ENCODE measurements at regions not wholly inside any gene's neighbourhood (a gene's known extent, or its start where the extent isn't known, plus 50 kb on each side); places are given as distances from the start of the nearest gene placed in this dataset.

DNA sequence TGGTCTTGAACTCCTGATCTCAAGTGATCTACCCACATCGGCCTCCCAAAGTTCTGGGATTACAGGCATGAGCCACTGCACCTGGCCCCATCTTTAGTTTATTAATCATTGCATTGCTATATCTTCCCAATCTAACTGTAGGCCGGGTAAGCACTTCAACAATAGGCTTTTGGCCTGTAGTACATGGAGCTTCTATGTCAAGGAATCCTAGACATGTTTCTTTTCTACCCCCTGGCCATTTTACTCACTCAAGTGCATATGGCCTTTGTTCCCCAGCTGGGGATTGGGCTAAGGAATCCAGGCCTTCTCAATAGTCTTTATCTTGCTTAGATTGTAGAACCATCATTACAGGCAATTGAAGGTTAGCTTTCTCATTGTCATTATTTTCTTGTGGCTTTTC lies 122.3 kb upstream of the MBNL1 start:
- ChIA-PET POLR2A (no interaction called here), CTCF (no interaction called here)
- ATAC-seq (no peak), DNase-seq (ENCODE audit: low read depth, low spot score) (no peak)
- in situ Hi-C loops (cut with HindIII; ENCODE audit: low pct_unique_long_range_greater_than_20kb, low sequenced_read_pairs), result no loop called here
- TF ChIP-seq TCF7L2 (IDR thresholded peaks at IDR 0.05; ENCODE audit: low read depth, low read length), result no peak
- TF ChIP-seq POLR2AphosphoS5 (IDR thresholded peaks at IDR 0.05; ENCODE audit: low read depth, low read length), result no peak
- TF ChIP-seq SIN3A (IDR thresholded peaks at IDR 0.05; ENCODE audit: borderline replicate concordance, insufficient read depth, low read depth, low read length), result no peak
- no peak for TF ChIP-seq CTCF (IDR thresholded peaks at IDR 0.05)
- TF ChIP-seq, protein P1, sequence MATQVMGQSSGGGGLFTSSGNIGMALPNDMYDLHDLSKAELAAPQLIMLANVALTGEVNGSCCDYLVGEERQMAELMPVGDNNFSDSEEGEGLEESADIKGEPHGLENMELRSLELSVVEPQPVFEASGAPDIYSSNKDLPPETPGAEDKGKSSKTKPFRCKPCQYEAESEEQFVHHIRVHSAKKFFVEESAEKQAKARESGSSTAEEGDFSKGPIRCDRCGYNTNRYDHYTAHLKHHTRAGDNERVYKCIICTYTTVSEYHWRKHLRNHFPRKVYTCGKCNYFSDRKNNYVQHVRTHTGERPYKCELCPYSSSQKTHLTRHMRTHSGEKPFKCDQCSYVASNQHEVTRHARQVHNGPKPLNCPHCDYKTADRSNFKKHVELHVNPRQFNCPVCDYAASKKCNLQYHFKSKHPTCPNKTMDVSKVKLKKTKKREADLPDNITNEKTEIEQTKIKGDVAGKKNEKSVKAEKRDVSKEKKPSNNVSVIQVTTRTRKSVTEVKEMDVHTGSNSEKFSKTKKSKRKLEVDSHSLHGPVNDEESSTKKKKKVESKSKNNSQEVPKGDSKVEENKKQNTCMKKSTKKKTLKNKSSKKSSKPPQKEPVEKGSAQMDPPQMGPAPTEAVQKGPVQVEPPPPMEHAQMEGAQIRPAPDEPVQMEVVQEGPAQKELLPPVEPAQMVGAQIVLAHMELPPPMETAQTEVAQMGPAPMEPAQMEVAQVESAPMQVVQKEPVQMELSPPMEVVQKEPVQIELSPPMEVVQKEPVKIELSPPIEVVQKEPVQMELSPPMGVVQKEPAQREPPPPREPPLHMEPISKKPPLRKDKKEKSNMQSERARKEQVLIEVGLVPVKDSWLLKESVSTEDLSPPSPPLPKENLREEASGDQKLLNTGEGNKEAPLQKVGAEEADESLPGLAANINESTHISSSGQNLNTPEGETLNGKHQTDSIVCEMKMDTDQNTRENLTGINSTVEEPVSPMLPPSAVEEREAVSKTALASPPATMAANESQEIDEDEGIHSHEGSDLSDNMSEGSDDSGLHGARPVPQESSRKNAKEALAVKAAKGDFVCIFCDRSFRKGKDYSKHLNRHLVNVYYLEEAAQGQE (IDR thresholded peaks at IDR 0.05; ENCODE audit: insufficient read depth in 1 of 2, low read depth in 2 of 2, low read length in 1 of 2), result no peak
- Histone ChIP-seq H3K9me3 (ENCODE audit: control insufficient read depth, insufficient read depth, low read depth, low read length) (no peaks in the 10 kb centered on the region), H3K36me3 (ENCODE audit: control insufficient read depth, insufficient read depth, low read length) (no peaks in the 10 kb centered on the region), H3K27ac (ENCODE audit: low read length) (no peak overlapping the region), H3K4me1 (ENCODE audit: control insufficient read depth, insufficient read depth, low read length) (no peaks in the 10 kb centered on the region), H3K27me3 (ENCODE audit: control insufficient read depth, insufficient read depth, low read length) (no peaks in the 10 kb centered on the region), H3K4me3 (ENCODE audit: low read depth in 2 of 2, low read length in 2 of 2) (no peak overlapping the region)
- no TSS peak for BruUV-seq (replicated peaks)
- intact Hi-C loops (cut with micrococcal nuclease; ENCODE audit: unreplicated experiment), result no loop called here

DNA sequence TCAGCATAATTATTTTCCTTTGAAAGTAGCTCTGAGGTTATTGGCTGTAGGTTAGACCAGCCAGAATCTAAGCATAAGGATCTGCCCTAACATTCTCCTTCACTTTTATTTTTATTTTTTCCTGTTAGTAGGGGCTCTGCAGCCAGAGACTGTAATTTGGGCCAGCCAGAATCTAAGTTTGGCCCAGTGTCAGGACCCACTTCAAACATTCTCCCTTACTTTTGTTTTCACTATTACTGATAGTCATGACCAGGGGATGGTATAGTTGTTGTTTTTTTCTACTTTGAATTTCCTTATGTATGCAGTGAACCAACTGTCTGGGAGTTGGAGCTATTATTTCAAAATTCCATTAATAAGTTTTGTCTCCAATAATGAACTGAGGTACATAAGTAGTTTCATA lies 121.0 kb upstream of the MBNL1 start:
- no peaks in the 10 kb centered on the region for H3K36me3 ChIP-seq (ENCODE audit: control insufficient read depth, insufficient read depth, low read length)
- ATAC-seq (no peak), DNase-seq (ENCODE audit: low read depth, low spot score) (no peak)
- H3K4me3 ChIP-seq (ENCODE audit: low read depth in 2 of 2, low read length in 2 of 2), result no peak overlapping the region
- no peaks in the 10 kb centered on the region for H3K27me3 ChIP-seq (ENCODE audit: control insufficient read depth, insufficient read depth, low read length)
- no peak overlapping the region for H3K27ac ChIP-seq (ENCODE audit: low read length)
- POLR2A ChIA-PET, result no interaction called here
- in situ Hi-C loops (cut with HindIII; ENCODE audit: low pct_unique_long_range_greater_than_20kb, low sequenced_read_pairs), result no loop called here
- no TSS peak for BruUV-seq (replicated peaks)
- intact Hi-C loops (cut with micrococcal nuclease; ENCODE audit: unreplicated experiment), result no loop called here
- H3K4me1 ChIP-seq (ENCODE audit: control insufficient read depth, insufficient read depth, low read length), result no peaks in the 10 kb centered on the region
- no peaks in the 10 kb centered on the region for H3K9me3 ChIP-seq (ENCODE audit: control insufficient read depth, insufficient read depth, low read depth, low read length)
- CTCF ChIA-PET, result no interaction called here
- TF ChIP-seq CTCF (IDR thresholded peaks at IDR 0.05) (no peak), SIN3A (IDR thresholded peaks at IDR 0.05; ENCODE audit: borderline replicate concordance, insufficient read depth, low read depth, low read length) (no peak), TCF7L2 (IDR thresholded peaks at IDR 0.05; ENCODE audit: low read depth, low read length) (no peak), POLR2AphosphoS5 (IDR thresholded peaks at IDR 0.05; ENCODE audit: low read depth, low read length) (no peak)
- TF ChIP-seq, protein P1 (IDR thresholded peaks at IDR 0.05; ENCODE audit: insufficient read depth in 1 of 2, low read depth in 2 of 2, low read length in 1 of 2), result no peak
